ENCODE measurements at regions not wholly inside any gene's neighbourhood (a gene's known extent, or its start where the extent isn't known, plus 50 kb on each side); places are given as distances from the start of the nearest gene placed in this dataset.
A peak's percentile ranks its signal among the peaks of the same experiment; 100 is the strongest.

DNA sequence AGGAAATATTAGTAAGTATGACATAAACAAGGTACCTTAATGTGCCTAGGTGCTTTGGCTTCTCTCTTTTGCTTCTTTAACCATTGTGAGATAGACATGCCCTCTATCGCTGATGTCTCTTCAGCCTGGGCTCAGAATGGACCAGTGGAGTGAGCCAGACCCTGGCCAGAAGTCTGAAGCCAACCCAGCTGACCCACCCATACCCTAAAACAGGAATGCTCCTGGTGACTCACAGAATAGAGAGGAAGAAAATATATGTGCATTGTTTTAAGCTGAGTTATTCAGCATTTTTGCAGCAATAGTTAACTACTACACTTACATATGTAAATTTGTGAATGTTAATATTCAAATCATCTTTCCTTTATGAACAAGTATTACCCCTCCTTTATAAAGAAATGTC lies 167.5 kb upstream of the PCDH10 start:
- H4K20me1 ChIP-seq (ENCODE audit: insufficient read depth, low read length): no peaks in the 10 kb centered on the region
- H3K27me3 ChIP-seq (ENCODE audit: insufficient read depth, low read length): no peaks in the 10 kb centered on the region
- H3K4me1 ChIP-seq (ENCODE audit: insufficient read depth, low read length, severe bottlenecking): no peaks in the 10 kb centered on the region
- H3K4me3 ChIP-seq (ENCODE audit: low read depth, low read length, poor library complexity, severe bottlenecking): no peak overlapping the region
- no peaks in the 10 kb centered on the region for H3F3A ChIP-seq (ENCODE audit: insufficient read depth, low read length)
- H3K9ac ChIP-seq (ENCODE audit: low read length): no peak overlapping the region
- H3K36me3 ChIP-seq (ENCODE audit: insufficient read depth, low read length): no peaks in the 10 kb centered on the region
- no peak overlapping the region for H3K4me2 ChIP-seq (ENCODE audit: low read length)
- H2AFZ ChIP-seq (ENCODE audit: low read length): no peak overlapping the region
- TF ChIP-seq, protein P1, sequence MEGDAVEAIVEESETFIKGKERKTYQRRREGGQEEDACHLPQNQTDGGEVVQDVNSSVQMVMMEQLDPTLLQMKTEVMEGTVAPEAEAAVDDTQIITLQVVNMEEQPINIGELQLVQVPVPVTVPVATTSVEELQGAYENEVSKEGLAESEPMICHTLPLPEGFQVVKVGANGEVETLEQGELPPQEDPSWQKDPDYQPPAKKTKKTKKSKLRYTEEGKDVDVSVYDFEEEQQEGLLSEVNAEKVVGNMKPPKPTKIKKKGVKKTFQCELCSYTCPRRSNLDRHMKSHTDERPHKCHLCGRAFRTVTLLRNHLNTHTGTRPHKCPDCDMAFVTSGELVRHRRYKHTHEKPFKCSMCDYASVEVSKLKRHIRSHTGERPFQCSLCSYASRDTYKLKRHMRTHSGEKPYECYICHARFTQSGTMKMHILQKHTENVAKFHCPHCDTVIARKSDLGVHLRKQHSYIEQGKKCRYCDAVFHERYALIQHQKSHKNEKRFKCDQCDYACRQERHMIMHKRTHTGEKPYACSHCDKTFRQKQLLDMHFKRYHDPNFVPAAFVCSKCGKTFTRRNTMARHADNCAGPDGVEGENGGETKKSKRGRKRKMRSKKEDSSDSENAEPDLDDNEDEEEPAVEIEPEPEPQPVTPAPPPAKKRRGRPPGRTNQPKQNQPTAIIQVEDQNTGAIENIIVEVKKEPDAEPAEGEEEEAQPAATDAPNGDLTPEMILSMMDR (IDR thresholded peaks at IDR 0.05; ENCODE audit: low read length): no peak
- TF ChIP-seq EZH2 (IDR thresholded peaks at IDR 0.05; ENCODE audit: borderline replicate concordance, low read length): no peak
- no peaks in the 10 kb centered on the region for H3K9me2 ChIP-seq (ENCODE audit: low read depth, low read length)
- no peaks in the 10 kb centered on the region for H3K79me2 ChIP-seq (ENCODE audit: insufficient read depth, low read length)
- H3K9me3 ChIP-seq (ENCODE audit: low read length): no peaks in the 10 kb centered on the region
- no peak overlapping the region for H3K27ac ChIP-seq (ENCODE audit: low read depth, low read length, poor library complexity, severe bottlenecking)

DNA sequence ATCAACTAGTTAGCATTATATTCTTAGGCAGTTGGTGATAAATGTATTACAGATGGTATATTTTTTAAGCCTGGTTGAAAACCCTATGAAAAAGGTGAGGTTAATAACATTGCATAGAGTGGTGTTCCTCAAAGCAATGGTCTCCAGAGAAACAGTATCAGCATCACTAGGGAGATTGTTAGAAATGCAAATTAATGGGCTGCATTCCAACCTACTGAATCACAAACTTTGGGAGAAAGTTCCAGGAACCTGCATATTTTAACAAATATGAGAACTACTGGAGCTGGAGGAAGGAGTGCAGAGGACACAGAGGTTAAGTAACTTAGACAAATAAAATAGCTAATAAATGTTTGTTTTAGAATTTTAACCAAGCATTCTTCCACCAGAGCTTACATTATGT lies 166.9 kb upstream of the PCDH10 start:
- Histone ChIP-seq H3K4me2 (ENCODE audit: low read length) (no peak overlapping the region), H3K27ac (ENCODE audit: low read depth, low read length, poor library complexity, severe bottlenecking) (no peak overlapping the region), H3K4me3 (ENCODE audit: low read depth, low read length, poor library complexity, severe bottlenecking) (no peak overlapping the region)

DNA sequence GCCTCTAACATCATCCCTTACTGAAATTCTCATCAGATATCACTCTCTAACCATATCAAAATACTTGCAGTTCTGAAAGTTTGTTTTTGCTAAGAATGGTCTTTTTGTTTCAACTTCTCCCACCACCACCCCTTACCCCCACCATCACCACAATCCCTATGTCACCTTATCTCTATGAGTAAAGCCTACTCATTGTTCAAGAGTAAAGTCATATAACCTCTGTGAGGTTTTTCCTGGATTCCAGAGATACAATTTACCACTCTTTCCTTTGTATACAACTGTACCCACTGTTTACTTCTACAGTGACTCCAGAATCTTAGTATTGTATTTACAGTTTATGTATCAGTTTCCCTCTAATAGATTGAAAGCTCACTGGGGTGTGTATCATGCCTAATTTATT lies 158.0 kb upstream of the PCDH10 start:
- H3K4me2 ChIP-seq (ENCODE audit: low read length): no peak overlapping the region
- H3K27ac ChIP-seq (ENCODE audit: low read depth, low read length, poor library complexity, severe bottlenecking): no peak overlapping the region
- no peak overlapping the region for H3K9ac ChIP-seq (ENCODE audit: low read length)
- no peaks in the 10 kb centered on the region for H3K27me3 ChIP-seq (ENCODE audit: insufficient read depth, low read length)
- no peaks in the 10 kb centered on the region for H3K79me2 ChIP-seq (ENCODE audit: insufficient read depth, low read length)
- no peaks in the 10 kb centered on the region for H3K36me3 ChIP-seq (ENCODE audit: insufficient read depth, low read length)
- no peaks in the 10 kb centered on the region for H3K9me3 ChIP-seq (ENCODE audit: low read length)
- no peak overlapping the region for H3K4me3 ChIP-seq (ENCODE audit: low read depth, low read length, poor library complexity, severe bottlenecking)
- H2AFZ ChIP-seq (ENCODE audit: low read length): peak overlapping the region; percentile 67; the same call in 1 of the 2 replicates
- no peaks in the 10 kb centered on the region for H3F3A ChIP-seq (ENCODE audit: insufficient read depth, low read length)
- H3K4me1 ChIP-seq (ENCODE audit: insufficient read depth, low read length, severe bottlenecking): peaks cover 6% of the 10 kb centered on the region
- H4K20me1 ChIP-seq (ENCODE audit: insufficient read depth, low read length): no peaks in the 10 kb centered on the region
- TF ChIP-seq, protein P1 (IDR thresholded peaks at IDR 0.05; ENCODE audit: low read length): no peak
- TF ChIP-seq EZH2 (IDR thresholded peaks at IDR 0.05; ENCODE audit: borderline replicate concordance, low read length): no peak
- no peaks in the 10 kb centered on the region for H3K9me2 ChIP-seq (ENCODE audit: low read depth, low read length)

More for the DNA sequence above, 166.9 kb upstream of the PCDH10 start:
- no peak overlapping the region for H3K9ac ChIP-seq (ENCODE audit: low read length)
- no peaks in the 10 kb centered on the region for H3K27me3 ChIP-seq (ENCODE audit: insufficient read depth, low read length)
- H4K20me1 ChIP-seq (ENCODE audit: insufficient read depth, low read length): no peaks in the 10 kb centered on the region
- H3F3A ChIP-seq (ENCODE audit: insufficient read depth, low read length): no peaks in the 10 kb centered on the region
- H2AFZ ChIP-seq (ENCODE audit: low read length): no peak overlapping the region
- no peaks in the 10 kb centered on the region for H3K9me3 ChIP-seq (ENCODE audit: low read length)
- no peaks in the 10 kb centered on the region for H3K79me2 ChIP-seq (ENCODE audit: insufficient read depth, low read length)
- H3K36me3 ChIP-seq (ENCODE audit: insufficient read depth, low read length): no peaks in the 10 kb centered on the region
- TF ChIP-seq EZH2 (IDR thresholded peaks at IDR 0.05; ENCODE audit: borderline replicate concordance, low read length): no peak
- TF ChIP-seq, protein P1 (IDR thresholded peaks at IDR 0.05; ENCODE audit: low read length): no peak
- no peaks in the 10 kb centered on the region for H3K4me1 ChIP-seq (ENCODE audit: insufficient read depth, low read length, severe bottlenecking)
- H3K9me2 ChIP-seq (ENCODE audit: low read depth, low read length): no peaks in the 10 kb centered on the region
